Tongue (tissue), 1 donor: ENCODE measurements at regions not wholly inside any gene's neighbourhood (a gene's known extent, or its start where the extent isn't known, plus 50 kb on each side); places are given as distances from the start of the nearest gene placed in this dataset.
"Not testable (repeated sequence)": the region's sequence is repeated elsewhere in the genome, so short reads cannot be mapped to it uniquely, and the experiment has no call there.

Source experiments
- DNase-seq: peaks from one replicate; pipeline ENCODE4 v3.0.0-alpha.2; 2015

DNA sequence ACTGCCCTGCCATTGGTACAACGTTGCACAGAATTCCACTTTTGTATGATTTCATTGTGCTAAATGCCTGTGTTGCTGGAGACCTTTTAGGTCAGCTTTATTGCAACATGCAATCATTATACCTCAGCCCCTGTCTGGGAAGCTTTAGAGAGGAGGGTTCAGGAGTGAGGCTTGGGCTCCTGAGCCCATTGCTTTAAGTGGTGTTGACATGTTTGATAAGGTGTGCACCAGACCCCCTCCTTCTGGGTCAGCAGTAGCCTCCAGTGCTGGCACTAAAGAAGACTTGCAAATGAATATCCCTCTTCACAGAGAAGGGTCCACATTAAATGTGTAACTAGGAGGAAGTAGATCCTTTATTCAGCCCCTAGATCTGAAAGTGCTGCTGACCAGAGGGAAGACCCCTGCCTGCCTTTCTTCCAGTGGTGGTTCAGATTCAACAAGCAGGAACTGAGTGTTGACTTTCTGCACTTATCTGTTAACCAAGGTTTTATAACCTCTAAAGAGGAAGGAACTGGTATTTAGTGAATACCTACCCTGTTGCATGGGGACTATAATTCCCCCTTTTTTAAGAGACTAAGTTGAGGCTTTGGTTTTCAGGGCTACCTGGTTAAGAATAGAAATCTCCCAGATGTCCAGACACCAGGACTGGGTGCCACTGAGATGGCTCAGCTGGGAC lies 369.4 kb upstream of the IGFBP3 start:
- DNase-seq: no peak

DNA sequence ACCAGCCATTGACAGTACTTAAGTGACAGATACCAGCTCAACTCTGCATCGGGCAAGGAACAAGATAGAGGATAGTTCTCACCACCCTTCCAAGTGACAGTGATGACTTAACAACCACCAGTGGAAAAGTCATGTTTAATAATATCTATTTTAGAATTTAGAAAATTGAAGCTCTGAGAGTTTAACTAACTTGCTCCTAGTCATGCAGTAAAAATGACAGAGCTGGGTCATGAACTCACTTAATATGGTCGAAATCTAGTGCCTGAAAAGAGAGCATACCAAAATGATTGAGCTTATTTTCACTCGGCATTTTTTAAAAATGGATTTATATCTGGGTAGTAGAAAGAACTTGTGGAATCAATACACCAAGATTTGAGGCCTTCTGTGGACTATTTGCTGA lies 367.8 kb upstream of the IGFBP3 start:
- no peak for DNase-seq

DNA sequence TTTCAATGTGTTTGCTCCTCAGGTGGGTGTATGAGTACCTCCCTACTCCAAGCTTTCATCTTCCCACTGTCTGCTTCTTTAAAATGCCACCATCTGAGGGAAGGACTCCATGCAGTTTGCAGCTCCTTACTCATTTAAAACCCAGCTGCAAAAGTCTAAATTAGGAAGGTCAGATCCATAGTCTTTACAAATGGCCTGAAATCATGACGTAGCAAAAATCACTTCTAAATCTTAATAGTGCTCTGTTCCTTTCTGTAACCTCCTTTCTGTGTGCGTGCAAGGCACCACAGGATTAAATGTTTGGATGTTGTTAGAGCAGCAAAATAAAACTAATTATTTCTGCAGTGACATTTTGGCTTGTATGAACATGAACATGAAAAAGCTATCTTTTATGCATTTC lies 366.9 kb upstream of the IGFBP3 start:
- no peak for DNase-seq

DNA sequence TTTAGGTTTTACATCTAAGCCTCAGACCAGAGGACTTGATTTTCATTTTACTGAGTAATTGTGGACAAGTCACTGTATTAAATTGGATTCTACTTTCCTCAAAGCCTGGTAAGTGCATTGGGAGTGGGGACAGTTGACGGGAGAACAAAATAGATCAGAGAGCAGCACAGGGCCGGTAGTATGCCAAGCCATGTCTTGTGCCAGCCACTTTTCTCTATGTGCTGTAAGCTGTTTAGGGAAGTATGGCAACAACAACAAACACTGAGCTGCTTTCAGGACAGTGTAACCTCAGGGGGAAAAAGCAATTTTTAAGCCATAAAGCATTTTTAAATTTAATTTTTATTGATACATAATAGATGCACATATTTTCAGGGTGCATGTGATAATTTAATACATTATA lies 365.9 kb upstream of the IGFBP3 start:
- no peak for DNase-seq

DNA sequence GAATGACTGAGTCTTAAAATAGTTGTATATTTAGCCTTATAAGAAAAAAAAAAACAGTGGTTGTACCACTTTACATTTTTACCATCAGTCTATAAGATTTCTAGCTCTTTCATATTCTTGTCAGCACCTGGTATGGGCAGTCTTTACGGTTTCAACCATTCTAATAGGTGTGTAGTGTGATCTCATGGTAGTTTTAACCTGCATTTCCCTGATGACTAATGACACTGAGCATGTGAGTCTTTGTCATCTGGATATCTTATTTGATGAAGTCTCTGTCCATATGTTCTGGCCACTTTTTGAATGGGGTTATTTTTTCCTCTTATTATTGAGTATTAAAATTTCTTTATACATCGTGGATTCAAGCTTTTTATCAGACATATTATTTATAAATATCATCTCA lies 365.3 kb upstream of the IGFBP3 start:
- no peak for DNase-seq

DNA sequence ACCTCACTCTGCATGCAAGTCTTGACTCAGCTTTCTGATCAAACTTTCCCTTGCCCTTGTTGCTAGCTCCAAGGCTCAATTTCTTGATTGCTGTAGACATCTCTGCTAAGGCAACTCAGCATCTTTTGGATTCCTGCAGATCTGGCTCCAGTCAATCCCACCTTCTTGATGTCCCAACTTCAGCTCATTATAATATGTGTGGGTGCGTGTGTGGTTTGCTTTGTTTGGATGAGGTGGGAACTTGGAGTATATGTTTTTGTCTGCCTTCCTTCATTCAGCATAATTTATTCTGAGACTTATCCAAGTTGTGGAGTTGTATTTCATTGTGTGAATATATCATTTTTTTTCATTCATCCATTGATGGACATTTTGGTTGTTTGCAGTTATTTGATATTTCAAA lies 364.8 kb upstream of the IGFBP3 start:
- DNase-seq: no peak

DNA sequence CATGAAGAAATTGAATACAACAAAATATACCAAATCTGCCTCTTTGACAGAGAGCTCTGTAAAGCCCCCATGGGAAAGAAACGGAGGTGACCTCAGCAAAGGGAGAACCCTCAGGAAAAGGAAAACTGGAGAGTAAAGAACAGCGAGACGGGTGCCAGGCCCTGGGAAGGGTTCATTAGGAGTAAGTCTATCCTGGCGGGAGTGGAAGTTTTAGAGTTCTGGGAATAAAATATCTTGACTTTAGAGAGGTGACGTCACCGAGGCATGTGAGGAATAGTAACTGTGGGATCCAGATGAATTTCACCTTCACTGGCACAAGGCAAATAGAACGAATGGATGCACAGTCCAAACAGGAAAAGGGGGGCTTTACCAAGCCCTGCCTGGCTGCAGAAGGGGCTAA lies 362.8 kb upstream of the IGFBP3 start:
- DNase-seq: peak; percentile 26

DNA sequence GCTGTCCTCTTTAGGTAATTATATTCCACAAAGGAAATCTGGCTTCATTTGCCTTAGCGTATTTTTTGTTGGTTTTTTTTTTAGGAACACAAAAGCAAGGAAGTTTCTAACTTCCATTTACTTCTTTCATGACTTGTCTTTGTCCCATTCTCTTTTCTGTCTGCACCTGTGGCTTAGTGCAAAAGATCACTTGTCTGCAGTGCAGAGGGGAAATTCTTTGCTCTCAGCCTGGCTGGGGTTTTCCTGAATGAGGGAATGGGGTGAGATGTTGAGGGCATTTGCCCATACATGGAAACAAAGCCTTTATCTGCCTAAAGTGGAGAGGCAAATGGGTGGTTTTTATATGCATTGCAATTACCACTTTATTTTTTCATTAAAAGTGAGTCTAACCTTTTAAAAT lies 361.1 kb upstream of the IGFBP3 start:
- DNase-seq: peak; percentile 3

DNA sequence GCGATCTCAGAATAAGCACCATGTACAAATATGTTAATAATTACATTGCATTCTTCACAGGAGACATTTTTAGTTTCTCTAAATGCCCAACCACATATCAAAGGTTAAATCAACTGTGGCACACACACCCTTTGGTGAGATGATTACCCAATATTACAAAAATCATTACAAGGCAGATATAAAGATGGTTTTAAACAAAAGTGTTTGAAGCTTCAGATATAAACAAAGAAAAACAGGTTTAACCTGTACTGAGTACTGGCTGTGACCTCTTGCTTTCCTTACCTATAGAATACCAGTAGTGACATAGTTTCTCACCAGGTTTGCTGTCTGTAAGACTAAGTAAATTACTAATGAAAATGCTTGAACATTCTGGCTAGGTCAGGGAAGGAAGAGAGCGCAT lies 360.0 kb upstream of the IGFBP3 start:
- DNase-seq: peak; percentile 13

DNA sequence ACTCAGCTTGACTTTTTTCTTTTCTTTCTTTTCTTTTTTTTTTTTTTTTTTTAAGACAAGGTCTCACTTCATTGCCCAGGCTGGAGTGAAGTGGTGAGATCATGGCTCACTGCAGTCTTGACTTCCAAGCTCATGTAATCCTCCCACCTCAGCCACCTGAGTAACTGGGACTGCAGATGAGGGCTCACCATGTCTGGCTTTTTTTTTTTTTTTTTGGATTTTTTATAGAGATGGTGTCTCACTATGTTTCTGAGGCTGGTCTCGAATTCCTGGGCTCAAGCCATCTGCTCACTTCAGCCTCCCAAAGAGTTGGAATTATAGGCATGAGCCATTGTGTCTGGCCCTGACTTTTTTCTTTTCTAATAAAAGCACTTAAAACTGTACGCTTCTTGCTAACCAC lies 358.2 kb upstream of the IGFBP3 start:
- DNase-seq: no peak

DNA sequence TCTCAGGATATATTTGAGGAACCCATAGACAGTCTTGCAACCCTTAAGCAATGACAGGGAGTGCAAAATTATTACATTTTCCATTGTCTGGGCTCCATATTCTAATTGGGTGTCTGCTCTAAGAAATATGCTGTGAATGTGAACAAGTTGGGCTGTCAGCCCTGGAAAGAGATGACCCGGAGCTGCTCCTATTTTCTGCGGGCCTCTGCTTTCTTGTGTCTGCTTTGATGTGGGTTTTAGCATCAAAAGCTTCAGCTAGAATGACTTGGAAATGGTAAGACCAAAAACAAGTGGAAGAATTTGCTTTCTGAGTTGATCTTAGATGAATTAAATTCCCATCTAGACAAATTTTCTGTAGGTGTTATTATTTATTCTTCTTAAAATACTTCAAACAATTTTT lies 343.6 kb upstream of the IGFBP3 start:
- no peak for DNase-seq

DNA sequence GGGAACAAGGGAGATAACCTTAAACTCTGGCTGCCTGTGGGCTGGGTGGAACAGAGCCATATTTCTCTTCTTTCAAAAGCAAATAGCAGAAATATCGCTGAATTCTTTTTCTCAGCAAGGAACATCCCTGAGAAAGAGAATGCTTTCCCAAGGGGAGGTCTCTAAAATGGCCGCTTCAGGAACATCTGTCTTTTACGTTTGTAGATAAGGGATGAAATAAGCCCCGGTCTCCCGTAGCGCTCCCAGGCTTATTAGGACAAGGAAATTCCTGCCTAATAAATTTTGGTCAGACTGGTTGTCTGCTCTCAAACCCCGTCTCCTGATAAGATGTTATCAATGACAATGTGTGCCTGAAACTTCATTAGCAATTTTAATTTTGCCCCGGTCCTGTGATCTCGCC lies 340.6 kb upstream of the IGFBP3 start:
- not testable (repeated sequence) for DNase-seq

DNA sequence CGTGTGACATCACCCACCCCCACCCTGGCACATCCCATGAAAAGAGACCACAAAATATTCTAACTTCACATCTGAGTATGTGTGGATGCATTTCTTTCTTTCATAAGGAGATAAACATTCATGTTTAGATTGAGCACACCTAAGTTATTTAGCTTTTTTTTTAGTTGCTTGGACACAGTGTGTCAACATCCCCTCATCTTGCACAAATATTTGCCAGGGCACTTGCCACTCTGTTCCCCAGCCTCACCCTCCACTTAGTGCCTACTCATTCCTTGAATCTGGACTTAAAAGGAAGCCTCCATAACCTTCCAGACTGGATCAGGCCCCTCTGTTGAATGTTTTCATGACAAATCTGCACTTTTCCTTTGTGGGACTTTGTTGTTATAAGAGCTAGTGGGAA lies 338.9 kb upstream of the IGFBP3 start:
- DNase-seq: no peak

DNA sequence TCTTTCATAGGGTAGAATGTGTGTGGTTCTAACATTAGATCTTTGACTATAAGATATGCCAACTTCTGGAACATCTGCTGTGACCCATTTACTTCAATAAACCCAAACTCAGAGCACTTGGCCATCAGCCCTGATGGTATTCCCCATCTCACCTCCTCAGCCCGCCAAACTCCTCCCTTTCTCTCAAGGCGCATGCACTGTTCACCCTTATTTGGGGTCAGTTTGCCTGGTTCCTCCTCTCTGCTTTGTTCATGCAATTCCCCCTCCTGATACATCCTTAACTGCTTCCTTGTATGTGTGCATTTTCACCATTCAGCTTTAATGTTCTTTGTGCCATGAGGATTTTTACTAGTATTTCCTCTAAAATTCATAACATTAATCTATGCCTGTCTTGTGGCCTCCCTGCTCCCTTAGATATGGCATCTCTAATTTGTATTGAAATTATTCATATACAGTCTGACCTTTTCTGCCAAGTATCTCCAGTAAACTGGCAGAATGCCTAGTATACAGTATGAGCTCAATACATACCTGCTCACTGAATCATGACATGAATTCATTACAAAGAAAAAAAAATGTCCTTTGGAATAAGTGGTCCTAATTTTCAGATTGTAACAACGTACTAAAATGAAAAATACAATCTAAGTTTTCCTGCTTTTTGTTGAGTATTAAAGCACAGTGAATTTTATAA lies 336.8 kb upstream of the IGFBP3 start:
- no peak for DNase-seq

DNA sequence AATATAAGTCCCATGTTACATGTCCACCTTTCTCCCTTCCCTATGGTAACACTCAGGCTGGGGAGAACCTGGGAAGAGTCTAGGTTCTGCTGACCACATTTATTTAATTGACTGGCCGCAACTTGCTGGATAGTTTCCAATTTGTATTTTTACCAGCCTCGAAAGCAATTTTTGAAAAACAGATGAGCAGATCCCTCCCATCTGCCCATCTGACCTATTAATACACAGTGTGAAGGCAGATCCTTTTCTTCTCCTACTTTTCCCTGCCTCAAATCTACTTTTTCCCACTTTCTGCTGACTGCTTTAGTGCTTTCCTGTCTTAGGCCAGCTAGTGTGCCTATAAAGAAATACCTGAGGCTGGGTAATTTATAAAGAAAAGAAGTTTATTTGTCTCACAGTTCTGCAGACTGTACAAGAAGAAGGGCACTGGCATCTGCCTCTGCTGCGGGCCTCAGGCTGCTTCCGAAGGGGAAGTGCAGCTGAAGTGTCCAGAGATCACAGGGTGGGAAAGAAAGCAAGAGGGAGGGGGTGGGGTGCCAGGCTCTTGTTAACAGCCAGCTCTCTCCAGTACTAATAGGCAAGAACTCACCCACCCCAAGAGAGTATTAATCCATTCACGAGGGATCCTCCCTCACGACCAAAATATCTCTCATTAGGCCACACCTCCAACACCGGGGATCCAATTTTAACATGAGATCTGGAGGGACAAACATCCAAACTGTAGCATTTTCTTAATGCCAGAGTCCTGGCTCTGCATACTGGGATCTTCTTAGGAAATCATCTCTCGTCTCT lies 336.0 kb upstream of the IGFBP3 start:
- DNase-seq: no peak

DNA sequence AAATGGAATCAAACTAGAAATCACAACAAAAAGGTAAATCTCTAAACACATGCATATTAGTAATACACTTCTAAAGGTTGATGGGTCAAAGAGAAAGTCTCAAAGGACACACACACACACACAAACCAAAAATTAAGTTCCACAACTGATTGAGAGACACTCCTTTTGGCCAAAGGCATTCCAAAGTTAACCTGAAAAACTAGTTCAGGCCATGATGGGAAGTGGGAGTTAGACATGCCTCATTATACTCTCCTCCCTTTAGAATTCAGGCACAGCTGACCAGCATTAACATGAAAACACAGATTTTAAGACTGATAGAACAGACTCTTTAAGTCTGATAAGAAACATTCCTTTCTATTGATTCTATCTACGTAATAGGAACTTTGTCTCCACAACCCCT lies 332.4 kb upstream of the IGFBP3 start:
- DNase-seq: no peak

DNA sequence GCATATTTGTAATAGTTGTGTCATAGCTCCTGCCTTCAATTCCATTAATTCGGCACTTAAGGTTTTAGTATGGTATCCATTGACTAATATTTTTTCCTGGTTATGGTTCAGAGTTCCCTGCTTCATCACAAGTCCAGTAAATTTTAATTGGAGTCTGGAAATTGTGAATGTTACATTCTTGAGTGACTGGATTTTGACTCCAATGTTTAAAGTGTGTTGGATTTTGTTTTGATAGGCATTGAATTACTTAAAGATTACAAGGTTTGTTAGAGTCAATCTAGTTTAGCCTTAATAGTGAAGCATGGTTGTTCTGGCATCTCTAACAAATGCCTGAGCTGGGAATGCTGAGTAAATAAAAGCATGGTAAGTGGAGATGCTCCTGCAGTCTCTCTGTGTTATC lies 326.6 kb upstream of the IGFBP3 start:
- no peak for DNase-seq

DNA sequence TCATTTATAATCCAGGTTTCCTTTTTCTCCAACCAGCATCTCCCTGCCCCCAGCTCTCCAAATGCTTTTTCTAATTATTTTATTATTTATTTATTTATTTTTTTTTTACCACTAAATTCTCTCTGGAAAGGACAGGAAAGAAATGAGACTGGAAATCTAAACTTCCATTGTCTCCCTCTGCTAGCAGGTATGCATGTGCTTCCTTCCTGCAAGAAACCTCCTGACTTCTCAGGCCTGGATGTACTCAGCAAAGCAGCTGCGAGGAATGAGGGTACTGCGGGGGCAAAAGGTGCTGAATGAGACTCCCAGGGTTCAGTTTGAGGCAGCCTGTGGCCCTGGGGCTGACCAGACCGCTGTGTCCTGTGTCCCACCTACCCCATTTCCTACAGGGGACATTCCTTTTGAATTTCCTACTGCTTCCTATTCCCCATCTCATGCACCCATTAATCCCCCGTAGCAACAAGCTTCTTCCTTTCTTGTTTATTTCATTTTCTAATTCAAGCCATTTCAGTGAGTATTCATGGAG lies 324.6 kb upstream of the IGFBP3 start:
- no peak for DNase-seq

DNA sequence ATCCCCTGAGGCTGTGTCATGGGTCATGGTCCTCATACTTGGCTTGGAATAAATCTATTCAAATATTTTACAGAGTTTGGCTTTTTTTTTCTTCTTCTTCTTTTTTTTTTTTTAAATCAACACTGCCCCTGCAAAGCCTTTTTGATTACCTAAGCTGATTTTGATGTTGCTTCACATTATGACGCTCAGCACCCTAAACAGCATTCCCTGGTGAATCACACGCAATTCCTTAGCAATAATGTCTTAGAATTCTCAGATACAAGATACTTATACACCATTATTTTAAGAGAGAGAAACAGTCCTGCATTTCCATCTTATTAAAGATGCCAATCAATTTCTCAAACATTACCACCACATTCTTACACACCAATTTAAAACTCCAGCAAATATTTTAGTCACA lies 323.7 kb upstream of the IGFBP3 start:
- DNase-seq: no peak

DNA sequence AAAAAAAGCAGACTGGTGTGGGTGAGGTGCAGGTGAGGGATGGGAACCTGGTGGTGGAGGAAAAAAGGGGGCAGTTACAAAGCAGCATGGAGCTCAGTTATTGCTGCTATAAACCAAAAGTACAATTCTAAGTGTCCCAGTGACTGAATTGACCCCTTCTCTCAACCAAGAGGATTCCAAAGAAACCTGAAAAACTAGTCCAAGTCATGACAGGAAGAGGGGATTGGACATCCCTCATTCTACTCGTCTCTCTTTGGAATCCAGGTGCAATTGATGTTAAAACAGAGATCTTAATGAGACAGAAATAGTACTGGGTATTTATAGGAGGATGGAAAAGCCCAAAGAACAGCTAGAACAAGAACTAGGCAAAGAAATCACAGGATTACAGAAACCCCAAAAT lies 322.3 kb upstream of the IGFBP3 start:
- no peak for DNase-seq

DNA sequence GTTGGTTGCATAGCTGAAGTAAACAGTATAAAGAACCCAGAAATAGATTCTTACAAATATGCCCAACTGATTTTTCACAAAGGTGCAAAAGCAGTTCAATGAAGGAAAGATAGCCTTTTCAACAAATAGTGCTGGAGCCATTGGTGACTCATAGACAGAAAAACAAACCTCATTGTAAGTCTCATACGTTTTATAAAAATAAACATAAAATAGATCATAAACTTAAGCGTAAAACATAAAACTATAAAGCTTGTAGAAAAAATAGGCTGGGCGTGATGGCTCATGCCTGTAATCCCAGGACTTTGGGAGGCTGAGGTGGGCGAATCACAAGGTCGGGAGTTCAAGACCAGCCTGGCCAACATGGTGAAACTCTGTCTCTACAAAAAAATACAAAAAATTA lies 318.8 kb upstream of the IGFBP3 start:
- DNase-seq: no peak

DNA sequence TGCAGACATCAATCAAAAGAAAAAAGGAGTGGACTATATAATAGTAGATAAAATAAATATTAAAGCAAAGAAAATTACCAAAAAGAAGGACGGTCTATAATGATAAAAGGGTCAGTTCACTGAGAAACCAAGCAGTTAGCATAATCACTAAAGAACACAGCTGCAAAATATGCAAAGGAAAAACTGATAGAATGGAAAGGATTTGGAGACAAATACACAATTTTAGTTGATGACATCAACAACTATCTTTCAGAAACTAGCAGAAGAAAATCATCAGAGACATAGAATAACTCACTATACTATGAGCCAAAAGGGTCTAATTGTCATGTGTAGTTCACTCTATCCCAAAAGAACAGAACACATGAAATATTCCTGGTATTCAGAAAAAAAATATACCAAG lies 316.4 kb upstream of the IGFBP3 start:
- no peak for DNase-seq

DNA sequence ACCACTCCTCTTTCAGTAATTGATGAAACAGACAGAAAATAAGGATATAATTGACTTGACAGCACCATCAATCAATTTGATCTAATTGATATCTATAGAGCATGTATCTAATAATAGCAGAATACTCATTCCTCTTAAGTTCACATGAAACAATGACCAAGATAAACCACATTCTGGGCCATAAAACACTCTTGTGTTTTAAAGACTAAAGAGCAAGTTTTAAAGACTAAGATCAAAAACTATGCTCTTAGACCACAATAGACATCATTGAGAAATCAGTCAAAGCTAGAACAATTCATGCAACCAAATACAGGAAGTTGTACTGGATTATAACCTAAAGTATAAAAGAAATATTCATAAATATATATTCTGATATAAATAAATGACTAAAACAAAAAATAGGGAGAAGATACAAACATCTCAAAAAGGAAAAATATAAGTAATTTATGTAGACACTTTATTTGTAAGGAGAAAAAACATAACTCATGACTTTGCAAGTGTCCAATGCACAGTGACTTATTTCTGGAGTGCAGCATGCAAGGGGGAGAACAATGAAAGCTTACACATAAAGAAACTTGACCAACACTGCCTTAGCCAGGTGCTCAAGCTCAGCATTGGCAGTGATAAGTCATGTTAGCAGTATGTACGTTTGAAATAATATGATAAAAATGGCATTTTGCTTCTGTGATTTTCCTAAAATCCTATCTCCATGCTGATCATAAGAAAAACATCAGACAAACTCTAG lies 312.7 kb upstream of the IGFBP3 start:
- no peak for DNase-seq
